Type B pancreatic cell (in vitro differentiated cells): ENCODE measurements at regions not wholly inside any gene's neighbourhood (a gene's known extent, or its start where the extent isn't known, plus 50 kb on each side); places are given as distances from the start of the nearest gene placed in this dataset.

Experiments used
- DNase-seq: peaks from one replicate; pipeline ENCODE4 v3.0.0; 2021; ENCODE audit warnings: mixed read lengths; ENCODE audit not compliant: unreplicated experiment; ENCODE audit errors: extremely low spot score
- H3K27ac Mint-ChIP-seq: 2 replicates; pipeline ENCODE4 v1.8.0; 2021; ENCODE audit warnings: mild to moderate bottlenecking, mixed read lengths
- H3K27me3 Mint-ChIP-seq: 2 replicates; pipeline ENCODE4 v1.8.0; 2021; ENCODE audit warnings: mixed read lengths
- H3K36me3 Mint-ChIP-seq: 2 replicates; pipeline ENCODE4 v1.8.0; 2021; ENCODE audit warnings: mixed read lengths
- H3K4me1 Mint-ChIP-seq: one replicate; pipeline ENCODE4 v1.8.0; 2021; ENCODE audit warnings: mixed read lengths; ENCODE audit not compliant: unreplicated experiment
- H3K4me3 Mint-ChIP-seq: 2 replicates; pipeline ENCODE4 v1.8.0; 2021; ENCODE audit warnings: mild to moderate bottlenecking, mixed read lengths
- H3K9me3 Mint-ChIP-seq: 2 replicates; pipeline ENCODE4 v1.8.0; 2021; ENCODE audit warnings: mixed read lengths
- CTCF ChIP-seq: fragments of 200-600 bp; sonication (generic); conservative IDR thresholded peaks from 2 replicates; pipeline ENCODE4 v1.5.0; 2021; ENCODE audit warnings: antibody characterized with exemption, mild to moderate bottlenecking

- Mint-ChIP-seq H3K36me3 (no peaks in the 10 kb centered on the region), H3K9me3 (no peaks in the 10 kb centered on the region), H3K4me1 (peaks cover 8% of the 10 kb centered on the region), H3K4me3 (no peak overlapping the region), H3K27ac (no peak overlapping the region), H3K27me3 (peaks cover 6% of the 10 kb centered on the region)
- DNase-seq: no peak
- TF ChIP-seq CTCF: no peak
Measured at GRCh38 chr15:38040615-38041014, 106.2 kb downstream of the TMCO5A start.

GRCh38 chr15:38041576-38041975 is 107.1 kb downstream of the TMCO5A start:
- Mint-ChIP-seq H3K9me3 (peaks cover 7% of the 10 kb centered on the region), H3K4me1 (peaks cover 17% of the 10 kb centered on the region), H3K27ac (no peak overlapping the region), H3K27me3 (no peaks in the 10 kb centered on the region), H3K4me3 (no peak overlapping the region), H3K36me3 (no peaks in the 10 kb centered on the region)
- no peak for DNase-seq
- no peak for TF ChIP-seq CTCF

- Mint-ChIP-seq H3K27ac (no peak overlapping the region), H3K27me3 (no peaks in the 10 kb centered on the region), H3K4me3 (no peak overlapping the region), H3K9me3 (peaks cover 7% of the 10 kb centered on the region), H3K4me1 (peaks cover 23% of the 10 kb centered on the region), H3K36me3 (no peaks in the 10 kb centered on the region)
- no peak for TF ChIP-seq CTCF
- no peak for DNase-seq
Measured at GRCh38 chr15:38042211-38042610, 107.8 kb downstream of the TMCO5A start.

DNA sequence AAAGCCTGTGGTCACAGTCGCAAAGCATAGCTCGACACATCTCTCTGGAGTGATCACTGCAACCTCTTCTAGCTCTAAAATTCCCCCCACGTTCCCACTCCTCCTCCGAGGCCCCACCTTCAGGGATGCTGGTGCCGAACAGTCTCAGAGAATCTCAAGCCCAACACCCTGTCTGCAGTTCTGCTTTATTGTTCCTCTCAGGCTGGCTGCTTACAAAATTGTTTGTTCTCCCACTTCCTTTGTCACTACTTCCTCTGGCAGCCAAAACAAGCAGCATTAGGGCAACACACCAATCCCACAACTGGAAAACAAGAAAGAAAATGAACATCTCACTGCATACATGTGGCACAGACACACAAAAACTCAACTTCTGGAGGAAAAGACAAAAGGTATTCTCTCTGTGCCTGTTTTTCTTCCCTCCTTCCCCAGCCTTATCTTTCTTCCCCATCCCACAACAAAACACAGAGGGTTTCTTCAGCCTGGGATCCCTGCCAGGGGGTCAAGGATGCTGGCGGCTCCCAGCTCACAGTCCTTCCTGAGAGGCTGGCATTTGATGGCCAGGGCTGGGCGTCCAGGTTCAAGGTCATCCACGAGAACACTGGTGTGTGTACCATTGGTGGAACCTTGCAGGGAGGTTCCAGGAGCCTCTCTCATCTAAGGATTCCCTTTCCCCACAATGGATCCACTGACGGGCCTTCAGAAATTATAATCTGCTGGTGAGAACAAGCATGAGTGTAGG is 108.4 kb downstream of the TMCO5A start:
- DNase-seq: no peak
- no peak for TF ChIP-seq CTCF
- peaks cover 7% of the 10 kb centered on the region for H3K9me3 Mint-ChIP-seq
- H3K27me3 Mint-ChIP-seq: no peaks in the 10 kb centered on the region
- no peak overlapping the region for H3K27ac Mint-ChIP-seq
- H3K36me3 Mint-ChIP-seq: no peaks in the 10 kb centered on the region
- H3K4me3 Mint-ChIP-seq: no peak overlapping the region
- peaks cover 25% of the 10 kb centered on the region for H3K4me1 Mint-ChIP-seq

- H3K27me3 Mint-ChIP-seq: no peaks in the 10 kb centered on the region
- no peak overlapping the region for H3K4me3 Mint-ChIP-seq
- TF ChIP-seq CTCF: no peak
- peaks cover 7% of the 10 kb centered on the region for H3K9me3 Mint-ChIP-seq
- peaks cover 41% of the 10 kb centered on the region for H3K4me1 Mint-ChIP-seq
- H3K36me3 Mint-ChIP-seq: no peaks in the 10 kb centered on the region
- H3K27ac Mint-ChIP-seq: no peak overlapping the region
- no peak for DNase-seq
Measured at GRCh38 chr15:38046257-38047051, 112.0 kb downstream of the TMCO5A start.
